Eye (tissue), 1 donor: ENCODE measurements at regions not wholly inside any gene's neighbourhood (a gene's known extent, or its start where the extent isn't known, plus 50 kb on each side); places are given as distances from the start of the nearest gene placed in this dataset.
"Not testable (repeated sequence)": the region's sequence is repeated elsewhere in the genome, so short reads cannot be mapped to it uniquely, and the experiment has no call there.

Source experiments
- DNase-seq: peaks from one replicate; pipeline ENCODE4 v3.0.0-alpha.2; 2015

GRCh38 chr2:76252704-76253103 is 542.0 kb upstream of the GCFC2 start:
- DNase-seq, result no peak

- DNase-seq, result no peak
Measured at GRCh38 chr2:76251342-76251741, 540.6 kb upstream of the GCFC2 start.

GRCh38 chr2:76247006-76247405 is 536.3 kb upstream of the GCFC2 start:
- no peak for DNase-seq

- DNase-seq, result no peak
Measured at GRCh38 chr2:76211991-76212985, 501.6 kb upstream of the GCFC2 start.

GRCh38 chr2:76210551-76210950 is 499.8 kb upstream of the GCFC2 start:
- DNase-seq, result no peak

DNA sequence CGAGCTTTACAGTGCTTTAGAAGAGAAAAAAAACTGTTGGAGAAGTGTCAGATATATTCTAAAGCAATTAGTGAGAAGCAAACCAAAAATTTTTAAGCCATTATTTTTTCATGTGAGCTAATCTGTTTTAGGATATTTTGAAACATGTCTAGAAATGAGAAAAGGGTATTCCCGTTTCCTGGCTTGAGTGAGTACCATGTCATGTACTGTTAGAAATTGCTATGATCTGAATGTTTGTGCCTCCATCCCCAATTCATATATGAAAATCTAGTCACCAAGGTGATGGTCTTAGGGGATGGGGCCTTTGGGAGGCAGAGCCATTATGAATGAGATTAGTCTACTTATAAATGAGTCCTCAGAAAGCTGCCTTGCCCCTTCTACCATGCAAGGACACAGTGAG is 493.3 kb upstream of the GCFC2 start:
- DNase-seq, result no peak

GRCh38 chr2:76202866-76203265 is 492.2 kb upstream of the GCFC2 start:
- DNase-seq, result no peak

DNA sequence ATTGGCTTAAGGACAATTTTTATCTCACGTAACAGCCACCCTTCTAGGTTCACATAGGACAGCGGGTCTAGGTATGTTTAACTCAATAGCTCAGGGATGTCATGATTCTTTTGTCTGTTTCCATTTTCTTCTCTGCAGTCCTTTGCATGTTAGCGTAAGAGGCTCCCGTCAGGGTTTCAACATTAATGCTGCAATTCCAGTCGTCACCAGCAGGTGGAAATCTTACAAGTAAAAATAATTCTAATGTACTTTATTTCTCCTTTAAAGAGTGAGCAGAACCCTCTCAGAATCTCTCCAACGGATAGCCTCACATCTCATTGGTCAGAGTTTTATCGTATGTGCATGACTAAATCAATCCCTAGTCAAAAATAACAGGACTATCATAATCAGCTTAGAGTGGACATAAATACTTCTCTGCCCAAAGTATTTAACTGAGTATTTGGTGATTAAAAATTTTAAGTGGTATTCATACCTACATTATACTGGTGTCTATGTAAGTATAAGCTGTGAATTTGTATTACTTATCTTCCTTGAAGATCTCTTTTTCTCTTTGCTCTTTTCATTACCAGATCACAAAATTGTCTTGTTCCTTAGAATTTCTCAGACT is 487.2 kb upstream of the GCFC2 start:
- peak; percentile 82 for DNase-seq

GRCh38 chr2:76197428-76197827 is 486.7 kb upstream of the GCFC2 start:
- DNase-seq, result no peak

DNA sequence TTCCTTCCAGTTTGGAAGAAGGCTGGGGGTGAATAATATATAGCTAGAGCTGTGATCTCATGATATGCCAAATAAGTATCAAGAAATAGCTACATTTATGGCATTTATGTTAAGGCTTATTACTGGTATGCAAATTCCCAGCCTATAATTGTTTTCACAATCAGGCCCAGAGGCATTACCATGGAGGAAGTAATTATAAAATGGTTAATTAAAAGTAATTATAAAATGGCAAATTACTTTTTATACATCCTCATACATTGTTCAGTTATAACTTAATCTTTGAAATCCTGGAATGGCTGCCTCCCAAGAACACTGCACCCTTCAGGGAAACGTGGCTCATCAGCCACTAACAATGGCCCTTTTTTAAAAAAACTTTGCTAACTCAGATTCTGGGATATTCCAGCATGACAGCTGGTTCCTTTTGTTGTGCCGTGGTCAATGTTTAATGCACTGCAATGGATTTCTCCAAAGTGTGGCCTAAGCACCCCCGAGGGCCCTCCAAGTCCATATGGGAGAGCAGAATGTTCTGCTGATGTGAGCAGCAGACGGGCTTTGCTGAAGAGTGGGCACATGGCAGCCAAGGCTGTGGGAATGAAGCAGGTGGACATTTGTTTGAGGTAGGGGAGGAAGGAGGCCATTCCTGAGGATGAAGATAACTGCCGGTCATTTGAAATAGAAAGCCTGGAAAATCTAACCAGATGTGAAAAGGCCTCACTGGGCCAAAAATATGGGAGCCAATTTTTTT is 483.5 kb upstream of the GCFC2 start:
- peak; percentile 4 for DNase-seq

GRCh38 chr2:76193089-76193488 is 482.4 kb upstream of the GCFC2 start:
- no peak for DNase-seq

DNA sequence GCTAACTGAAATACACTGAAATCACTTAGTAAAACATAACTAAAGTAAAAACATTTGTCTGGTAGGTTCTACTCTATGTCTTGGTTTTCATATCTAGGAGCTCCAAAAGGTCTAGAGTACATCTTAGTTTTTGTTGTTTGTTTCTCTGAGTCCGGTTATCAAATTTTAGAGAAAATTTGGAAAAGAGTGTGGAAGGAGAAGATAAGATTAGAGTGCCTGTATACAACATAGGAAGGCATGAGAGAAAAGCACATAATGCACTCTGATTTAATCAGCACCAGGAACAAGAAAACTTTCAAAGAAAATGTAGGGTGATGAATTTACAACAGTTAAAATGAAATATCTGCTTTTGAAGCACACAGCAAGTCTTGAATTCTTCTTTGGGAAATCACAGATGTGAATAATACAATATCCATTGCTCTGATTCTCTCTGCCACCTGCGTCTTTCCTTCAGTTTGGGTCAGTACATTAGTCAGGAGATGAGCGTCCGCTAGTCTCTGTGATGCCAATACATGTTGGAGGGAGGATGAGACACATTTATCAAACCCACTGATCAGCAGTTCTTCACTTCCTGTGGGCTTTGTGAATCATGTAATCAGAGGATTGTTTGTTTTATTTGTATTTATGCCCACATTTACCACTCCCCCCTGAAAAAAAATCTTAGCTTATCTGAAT is 477.8 kb upstream of the GCFC2 start:
- DNase-seq, result no peak

DNA sequence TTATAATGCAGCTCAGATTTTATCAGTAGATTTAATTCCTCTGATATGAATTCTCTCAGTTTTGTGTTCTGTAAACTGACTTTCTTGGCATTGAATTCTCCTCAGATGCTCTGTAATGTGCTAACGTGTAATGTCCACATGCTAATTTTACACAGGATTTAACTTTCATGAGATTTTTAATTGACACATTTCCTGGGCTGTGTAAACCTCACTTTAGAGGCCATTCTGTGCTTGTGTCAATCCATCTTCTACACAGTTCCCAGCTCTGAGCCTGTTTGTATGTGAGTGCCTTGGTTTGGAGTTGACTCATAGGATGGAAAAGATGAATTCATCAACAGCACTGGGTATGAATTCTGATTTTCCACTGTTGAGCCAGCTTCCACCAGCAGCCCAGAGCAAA is 476.7 kb upstream of the GCFC2 start:
- no peak for DNase-seq

- DNase-seq, result no peak
Measured at GRCh38 chr2:76180676-76181075, 470.0 kb upstream of the GCFC2 start.

DNA sequence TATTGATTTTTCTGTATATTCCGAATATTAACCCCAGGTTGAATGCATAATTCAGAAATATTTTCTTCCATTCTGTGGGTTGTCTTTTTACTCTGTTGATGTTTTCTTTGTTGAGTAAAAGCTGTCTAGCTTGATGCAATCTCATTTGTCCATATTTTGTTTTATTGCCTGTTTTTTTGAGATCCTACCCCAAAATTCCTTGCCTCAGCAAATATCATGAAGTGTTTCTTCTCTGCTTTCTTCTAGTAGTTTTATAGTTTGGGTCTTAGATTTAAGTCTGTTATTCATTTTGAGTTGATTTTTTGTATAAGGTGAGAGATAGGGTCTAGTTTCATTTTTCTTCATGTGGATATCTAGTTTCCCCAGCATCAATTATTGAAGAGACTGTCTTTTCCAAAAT is 467.9 kb upstream of the GCFC2 start:
- no peak for DNase-seq

DNA sequence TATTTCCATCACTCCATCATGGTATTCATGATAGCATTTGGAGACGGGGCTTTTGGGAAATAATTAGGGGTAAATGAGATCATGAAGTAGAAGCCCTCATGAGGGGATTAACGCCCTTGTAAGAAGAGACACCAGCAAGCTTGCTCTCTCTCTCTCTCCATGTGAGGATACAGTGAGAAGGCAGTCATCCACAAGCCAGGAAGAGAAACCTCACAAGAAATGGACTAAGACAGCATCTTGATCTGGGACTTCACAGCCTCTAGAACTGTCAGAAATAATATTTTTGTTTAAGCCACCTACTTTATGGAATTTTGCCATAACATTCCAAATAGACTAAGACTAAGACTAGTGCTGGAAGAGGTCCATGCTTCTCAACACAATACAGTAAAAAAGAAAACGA is 464.6 kb upstream of the GCFC2 start:
- no peak for DNase-seq

DNA sequence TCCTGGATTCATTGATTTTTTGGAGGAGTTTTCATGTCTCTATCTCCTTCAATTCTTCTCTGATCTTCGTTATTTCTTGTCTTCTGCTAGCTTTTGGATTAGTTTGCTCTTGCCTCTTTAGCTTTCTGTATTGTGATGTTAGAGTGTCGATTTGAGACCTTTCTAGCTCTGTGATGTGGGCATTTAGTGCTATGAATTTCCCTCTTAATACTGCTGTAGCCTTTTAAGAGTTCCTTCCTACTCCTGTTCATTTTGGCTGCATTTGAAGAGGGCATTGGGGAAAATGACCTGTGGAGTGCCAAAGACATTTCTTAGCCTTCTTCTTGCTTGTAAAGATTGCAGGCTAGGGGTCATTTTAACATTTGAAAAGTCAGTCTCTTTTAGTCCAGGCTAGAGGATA is 463.8 kb upstream of the GCFC2 start:
- DNase-seq, result no peak

DNA sequence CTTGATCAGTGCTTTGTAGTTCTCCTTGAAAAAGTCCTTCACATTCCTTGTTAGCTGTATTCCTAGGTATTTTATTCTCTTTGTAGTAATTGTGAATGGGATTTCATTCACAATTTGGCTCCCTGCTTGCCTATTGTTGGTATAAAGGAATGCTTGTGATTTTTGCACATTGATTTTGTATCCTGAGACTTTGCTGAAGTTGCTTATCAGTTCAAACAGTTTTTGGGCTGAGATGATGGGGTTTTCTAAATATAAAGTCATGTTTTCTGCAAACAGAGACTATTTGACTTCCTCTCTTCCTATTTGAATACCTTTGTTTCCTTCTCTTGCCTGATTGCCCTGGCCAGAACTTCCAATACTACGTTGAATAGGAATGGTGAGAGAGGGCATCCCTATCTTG is 462.5 kb upstream of the GCFC2 start:
- DNase-seq, result not testable (repeated sequence)

GRCh38 chr2:76172154-76172595 is 461.5 kb upstream of the GCFC2 start:
- not testable (repeated sequence) for DNase-seq

DNA sequence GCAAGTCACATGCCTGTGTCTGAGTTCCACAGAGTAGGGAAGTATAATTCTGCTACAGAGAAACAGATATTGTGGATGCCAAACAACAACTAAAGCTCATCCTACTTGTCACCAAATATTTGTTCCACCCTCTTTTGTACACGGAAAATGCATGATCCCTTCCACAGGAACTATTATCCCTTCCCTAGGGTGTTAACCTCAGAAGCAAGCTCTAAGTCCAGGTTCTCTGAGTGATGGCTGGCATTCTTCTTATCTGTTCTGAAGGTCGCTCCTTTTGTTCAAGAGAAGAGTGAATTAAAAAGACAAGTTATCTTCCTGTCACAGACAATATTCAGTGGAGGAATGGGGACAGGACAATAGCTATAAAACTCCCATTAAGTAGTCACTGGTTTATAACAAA is 460.1 kb upstream of the GCFC2 start:
- no peak for DNase-seq

DNA sequence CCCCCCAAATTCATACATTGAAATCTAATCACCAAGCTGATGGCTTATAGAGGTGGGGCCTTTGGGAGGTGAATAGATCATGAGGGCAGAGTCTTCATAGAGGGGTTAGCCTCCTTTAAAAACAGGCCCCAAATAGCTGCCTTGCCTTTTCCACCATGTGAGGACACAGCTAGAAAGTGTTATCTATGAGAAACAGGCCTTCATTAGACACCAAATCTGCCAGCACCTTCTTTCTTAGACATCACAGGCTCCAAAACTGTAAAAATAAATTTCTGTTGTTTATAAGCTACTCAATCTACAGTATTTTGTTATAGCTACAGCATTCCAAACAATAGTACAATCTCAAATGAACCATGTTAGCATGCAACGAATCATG is 459.3 kb upstream of the GCFC2 start:
- no peak for DNase-seq

DNA sequence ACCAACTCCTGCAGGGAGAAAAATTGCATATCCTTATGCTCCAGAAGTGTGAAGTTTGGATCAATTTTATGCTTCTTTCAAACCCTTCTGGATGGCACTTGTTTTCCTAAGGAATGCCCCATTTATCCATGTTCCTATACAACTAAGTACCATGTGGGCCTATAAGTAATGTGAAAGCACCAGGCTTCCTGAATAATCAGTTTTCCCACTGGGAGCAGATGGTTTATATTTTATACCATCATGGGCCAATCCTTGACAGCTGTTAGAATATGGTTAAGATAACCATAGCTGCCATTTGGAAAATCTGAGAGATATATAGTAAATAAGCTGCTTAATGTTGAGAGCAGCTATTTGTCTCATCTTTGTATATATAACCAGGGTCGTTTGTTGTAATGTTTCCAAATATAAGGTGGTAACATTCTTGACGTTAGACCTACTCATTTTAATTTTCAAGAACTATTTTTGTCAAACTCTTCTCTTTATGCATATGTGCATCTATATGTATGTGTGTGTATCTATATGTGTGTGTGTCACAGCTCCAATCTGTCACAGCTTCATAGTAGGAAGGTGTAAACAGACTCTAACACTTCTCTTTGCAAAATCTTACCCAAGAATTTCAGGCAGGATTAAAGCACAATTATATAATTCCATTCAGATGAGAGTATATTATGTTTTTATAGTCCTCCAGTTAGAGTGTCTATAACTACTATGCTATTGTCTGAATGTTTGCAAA is 458.7 kb upstream of the GCFC2 start:
- no peak for DNase-seq
